Tibial artery (tissue), 4 donors: ENCODE measurements at regions not wholly inside any gene's neighbourhood (a gene's known extent, or its start where the extent isn't known, plus 50 kb on each side); places are given as distances from the start of the nearest gene placed in this dataset.

Experiments used
- DNase-seq, 2 donors: peaks; one replicate each; pipeline ENCODE4 v3.0.0-alpha.2; 2019
- H3K27ac ChIP-seq, 2 donors: fragments of 200-600 bp; sonication (generic) in 1 of 2; 1 replicate in 1 of 2; 2 replicates in 1 of 2; pipeline ENCODE4 v1.5.1; 2018 to 2019; ENCODE audit warnings: mild to moderate bottlenecking in 1 of 2
- H3K27me3 ChIP-seq, 2 donors: fragments of 200-600 bp; sonication (generic) in 1 of 2; one replicate each; pipeline versions ENCODE4 v1.5.1 to v1.6.0; 2016 to 2019
- H3K36me3 ChIP-seq, 3 donors: fragments of 200-600 bp; sonication (generic) in 2 of 3; one replicate each; pipeline ENCODE4 v1.5.1; 2016 to 2019; ENCODE audit warnings: mild to moderate bottlenecking in 2 of 3
- H3K4me1 ChIP-seq, 4 donors: fragments of 200-600 bp; sonication (generic) in 2 of 4; 1 replicate in 3 of 4; 2 replicates in 1 of 4; pipeline ENCODE4 v1.5.1; 2016 to 2019
- H3K4me3 ChIP-seq, 2 donors: fragments of 200-600 bp; sonication (generic) in 1 of 2; 1 replicate in 1 of 2; 2 replicates in 1 of 2; pipeline ENCODE4 v1.5.1; 2018 to 2019; ENCODE audit warnings: mild to moderate bottlenecking in 2 of 2
- H3K9me3 ChIP-seq, 3 donors: fragments of 200-600 bp; sonication (generic) in 1 of 3; one replicate each; pipeline ENCODE4 v1.5.1; 2016 to 2019
- intact Hi-C: fragments of 100-400 bp; cut with DNase I; formaldehyde crosslinking; loops from one replicate; pipeline ENCODE4 v1.15.0; 2023; ENCODE audit warnings: low total_unique reads
- TF ChIP-seq, protein P1 (sequence below), 2 experiments: fragments of 200-600 bp in 1 of 2; fragments of 450-650 bp in 1 of 2; IDR thresholded peaks; one replicate each; pipeline ENCODE4 v1.5.1; 2017 to 2019; ENCODE audit warnings: antibody characterized with exemption in 2 of 2, mild to moderate bottlenecking in 1 of 2, moderate library complexity in 1 of 2

GRCh38 chr12:127899971-127900370 is 367.0 kb upstream of the TMEM132C start:
- H3K36me3 ChIP-seq, result no peaks in the 10 kb centered on the region
- no peak overlapping the region for H3K4me3 ChIP-seq
- TF ChIP-seq, protein P1, sequence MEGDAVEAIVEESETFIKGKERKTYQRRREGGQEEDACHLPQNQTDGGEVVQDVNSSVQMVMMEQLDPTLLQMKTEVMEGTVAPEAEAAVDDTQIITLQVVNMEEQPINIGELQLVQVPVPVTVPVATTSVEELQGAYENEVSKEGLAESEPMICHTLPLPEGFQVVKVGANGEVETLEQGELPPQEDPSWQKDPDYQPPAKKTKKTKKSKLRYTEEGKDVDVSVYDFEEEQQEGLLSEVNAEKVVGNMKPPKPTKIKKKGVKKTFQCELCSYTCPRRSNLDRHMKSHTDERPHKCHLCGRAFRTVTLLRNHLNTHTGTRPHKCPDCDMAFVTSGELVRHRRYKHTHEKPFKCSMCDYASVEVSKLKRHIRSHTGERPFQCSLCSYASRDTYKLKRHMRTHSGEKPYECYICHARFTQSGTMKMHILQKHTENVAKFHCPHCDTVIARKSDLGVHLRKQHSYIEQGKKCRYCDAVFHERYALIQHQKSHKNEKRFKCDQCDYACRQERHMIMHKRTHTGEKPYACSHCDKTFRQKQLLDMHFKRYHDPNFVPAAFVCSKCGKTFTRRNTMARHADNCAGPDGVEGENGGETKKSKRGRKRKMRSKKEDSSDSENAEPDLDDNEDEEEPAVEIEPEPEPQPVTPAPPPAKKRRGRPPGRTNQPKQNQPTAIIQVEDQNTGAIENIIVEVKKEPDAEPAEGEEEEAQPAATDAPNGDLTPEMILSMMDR (IDR thresholded peaks at IDR 0.05), result no peak
- no peak overlapping the region for H3K27ac ChIP-seq
- no peaks in the 10 kb centered on the region for H3K9me3 ChIP-seq
- no peak for DNase-seq
- intact Hi-C loops, result no loop called here
- H3K27me3 ChIP-seq, result no peaks in the 10 kb centered on the region
- H3K4me1 ChIP-seq, result no peaks in the 10 kb centered on the region

DNA sequence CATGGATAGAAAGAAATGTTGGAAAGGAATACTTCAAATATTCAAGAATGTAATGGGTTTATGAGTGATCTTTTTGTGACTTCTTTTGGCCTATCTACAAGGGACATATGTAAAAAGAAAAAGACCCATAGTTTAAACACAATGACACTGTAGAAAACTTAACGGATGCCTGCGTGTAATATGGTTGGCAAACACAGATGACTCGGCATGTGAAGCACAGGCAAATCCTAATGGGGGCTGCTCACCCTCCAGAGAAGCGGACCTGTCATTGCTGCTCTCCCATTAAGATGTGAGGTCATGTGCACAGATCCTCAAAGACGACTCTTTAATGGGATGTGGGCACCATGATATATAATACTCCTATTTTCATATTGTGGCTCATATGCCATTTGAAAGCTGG is 366.6 kb upstream of the TMEM132C start:
- TF ChIP-seq, protein P1 (IDR thresholded peaks at IDR 0.05), result no peak
- intact Hi-C loops, result no loop called here
- Histone ChIP-seq H3K4me3 (no peak overlapping the region), H3K27ac (no peak overlapping the region), H3K27me3 (no peaks in the 10 kb centered on the region), H3K4me1 (no peaks in the 10 kb centered on the region), H3K36me3 (no peaks in the 10 kb centered on the region), H3K9me3 (peaks cover 0 to 2% (median 0%) of the 10 kb centered on the region in 3 donors)
- no peak for DNase-seq

DNA sequence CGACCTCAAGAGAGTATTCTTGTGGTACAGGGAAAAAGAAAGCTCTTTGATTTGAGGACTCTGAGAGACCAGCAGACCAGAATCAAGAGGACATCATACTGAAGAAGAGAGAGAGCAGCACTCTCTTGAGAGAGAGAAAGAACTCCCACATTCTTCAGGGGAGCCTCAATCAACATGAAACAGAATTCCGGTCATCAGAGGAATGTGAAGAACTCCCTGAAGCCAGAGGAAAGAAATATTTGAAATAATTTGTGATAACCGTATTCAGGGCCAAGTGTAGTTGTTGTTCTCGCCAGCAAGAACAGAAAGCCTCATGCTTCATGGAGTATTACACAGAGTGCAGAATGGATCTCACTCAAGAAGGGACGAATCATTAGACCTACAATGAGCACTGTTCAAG is 363.8 kb upstream of the TMEM132C start:
- intact Hi-C loops, result no loop called here
- Histone ChIP-seq H3K4me3 (no peak overlapping the region), H3K9me3 (peaks cover 0 to 3% (median 0%) of the 10 kb centered on the region in 3 donors), H3K27ac (no peak overlapping the region), H3K27me3 (no peaks in the 10 kb centered on the region), H3K4me1 (no peaks in the 10 kb centered on the region), H3K36me3 (no peaks in the 10 kb centered on the region)
- DNase-seq, result no peak
- TF ChIP-seq, protein P1 (IDR thresholded peaks at IDR 0.05), result no peak

DNA sequence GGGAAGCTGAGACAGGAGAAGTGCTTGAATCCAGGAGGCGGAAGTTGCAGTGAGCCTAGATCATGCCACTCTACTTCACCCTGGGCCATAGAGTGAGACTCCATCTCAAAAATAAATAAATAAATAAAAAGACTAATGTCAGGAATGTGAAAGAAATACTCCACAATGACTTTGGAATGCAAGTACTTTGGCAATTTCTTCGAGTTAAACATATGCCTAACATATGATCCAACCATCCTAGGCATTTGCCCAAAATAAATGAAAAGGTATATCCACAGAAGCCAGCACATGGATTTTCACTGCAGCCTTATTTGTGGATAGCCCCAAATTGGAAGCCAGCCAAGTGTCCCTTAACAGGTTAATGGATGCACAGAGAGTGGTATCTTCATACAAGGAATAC is 357.9 kb upstream of the TMEM132C start:
- Histone ChIP-seq H3K27ac (no peak overlapping the region), H3K4me1 (no peaks in the 10 kb centered on the region), H3K4me3 (no peak overlapping the region), H3K27me3 (no peaks in the 10 kb centered on the region), H3K9me3 (peaks cover 0 to 3% (median 0%) of the 10 kb centered on the region in 3 donors), H3K36me3 (no peaks in the 10 kb centered on the region)
- no peak for DNase-seq
- TF ChIP-seq, protein P1 (IDR thresholded peaks at IDR 0.05), result no peak
- intact Hi-C loops, result no loop called here

- TF ChIP-seq, protein P1 (IDR thresholded peaks at IDR 0.05), result no peak
- no peaks in the 10 kb centered on the region for H3K36me3 ChIP-seq
- no peaks in the 10 kb centered on the region for H3K27me3 ChIP-seq
- no peak overlapping the region for H3K27ac ChIP-seq
- H3K4me1 ChIP-seq, result no peaks in the 10 kb centered on the region
- intact Hi-C loops, result no loop called here
- H3K4me3 ChIP-seq, result no peak overlapping the region
- no peak for DNase-seq
- no peaks in the 10 kb centered on the region for H3K9me3 ChIP-seq
Observed at GRCh38 chr12:127911291-127911690, 355.7 kb upstream of the TMEM132C start.

DNA sequence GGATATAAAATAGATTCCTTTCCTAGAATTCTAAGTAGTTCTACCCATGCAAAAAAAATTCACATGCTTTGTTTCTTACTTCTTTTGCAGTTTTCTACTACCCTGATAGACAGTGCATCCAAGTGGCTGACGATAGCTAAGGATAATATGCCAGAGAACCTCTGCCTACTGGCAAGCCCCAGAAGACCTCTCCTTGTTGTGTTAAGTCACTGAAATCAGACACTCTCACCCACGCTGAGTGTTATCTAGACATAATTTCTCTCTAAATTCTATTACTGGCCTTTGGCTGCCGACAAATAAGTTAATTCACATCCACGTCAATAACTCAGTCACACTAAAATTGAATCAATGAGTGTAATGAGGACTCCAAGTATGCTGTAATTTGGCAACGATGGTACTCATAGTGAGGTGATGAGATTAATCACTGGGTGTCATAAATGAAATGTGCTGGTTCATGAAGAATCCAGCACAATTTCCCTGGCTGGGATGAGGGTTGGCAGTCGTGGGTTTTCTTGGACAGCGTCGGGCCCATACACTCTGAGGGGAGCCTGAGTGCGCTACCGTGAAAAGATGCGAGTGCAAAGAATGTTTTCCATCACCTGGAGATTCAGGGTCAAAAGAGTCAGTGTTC is 354.8 kb upstream of the TMEM132C start:
- H3K4me3 ChIP-seq, result no peak overlapping the region
- TF ChIP-seq, protein P1 (IDR thresholded peaks at IDR 0.05), result no peak
- no peak overlapping the region for H3K27ac ChIP-seq
- intact Hi-C loops, result no loop called here
- no peaks in the 10 kb centered on the region for H3K27me3 ChIP-seq
- H3K4me1 ChIP-seq, result no peaks in the 10 kb centered on the region
- no peaks in the 10 kb centered on the region for H3K36me3 ChIP-seq
- no peak for DNase-seq
- no peaks in the 10 kb centered on the region for H3K9me3 ChIP-seq
